KOPT-K1 (cell line): ENCODE measurements at regions not wholly inside any gene's neighbourhood (a gene's known extent, or its start where the extent isn't known, plus 50 kb on each side); places are given as distances from the start of the nearest gene placed in this dataset.
"Not testable (repeated sequence)": the region's sequence is repeated elsewhere in the genome, so short reads cannot be mapped to it uniquely, and the experiment has no call there.

ENCODE experiments used
- H3K27ac ChIP-seq: fragments of 200-600 bp; sonication (generic); 2 replicates; pipeline ENCODE4 v1.5.1; 2016; ENCODE audit warnings: antibody characterized with exemption, mild to moderate bottlenecking, low read depth, low read length; ENCODE audit not compliant: poor library complexity, severe bottlenecking
- H3K36me3 ChIP-seq: fragments of 200-600 bp; sonication (generic); 2 replicates; pipeline ENCODE4 v1.5.1; 2017; ENCODE audit warnings: antibody characterized with exemption, mild to moderate bottlenecking, low read length, moderate library complexity; ENCODE audit not compliant: insufficient read depth
- H3K9me3 ChIP-seq: fragments of 200-600 bp; sonication (generic); 2 replicates; pipeline ENCODE4 v1.5.1; 2017; ENCODE audit warnings: antibody characterized with exemption, low read length, mild to moderate bottlenecking; ENCODE audit not compliant: insufficient read depth, poor library complexity, severe bottlenecking

DNA sequence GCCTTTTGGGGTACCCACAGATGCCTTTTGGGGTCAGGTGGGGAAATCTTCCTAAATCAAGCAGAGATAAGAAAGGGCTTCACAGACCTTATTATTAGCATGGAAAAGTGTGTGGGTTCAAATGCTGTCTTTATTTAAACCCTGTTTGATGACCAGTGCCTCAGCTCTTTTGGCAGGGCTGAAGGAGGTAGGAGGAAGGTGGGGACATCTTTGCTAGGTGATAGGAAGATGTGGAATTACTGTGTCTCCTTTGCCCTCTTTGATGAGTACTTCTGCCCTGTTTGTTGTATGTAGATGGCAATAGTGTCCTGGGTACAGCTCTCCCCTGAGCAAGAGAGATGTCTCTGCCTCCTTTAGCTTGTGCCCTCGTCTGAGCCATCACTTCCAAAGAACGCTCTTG is 333.3 kb upstream of the ROPN1 start:
- Histone ChIP-seq H3K9me3 (no peaks in the 10 kb centered on the region), H3K36me3 (no peaks in the 10 kb centered on the region), H3K27ac (no peak overlapping the region)

DNA sequence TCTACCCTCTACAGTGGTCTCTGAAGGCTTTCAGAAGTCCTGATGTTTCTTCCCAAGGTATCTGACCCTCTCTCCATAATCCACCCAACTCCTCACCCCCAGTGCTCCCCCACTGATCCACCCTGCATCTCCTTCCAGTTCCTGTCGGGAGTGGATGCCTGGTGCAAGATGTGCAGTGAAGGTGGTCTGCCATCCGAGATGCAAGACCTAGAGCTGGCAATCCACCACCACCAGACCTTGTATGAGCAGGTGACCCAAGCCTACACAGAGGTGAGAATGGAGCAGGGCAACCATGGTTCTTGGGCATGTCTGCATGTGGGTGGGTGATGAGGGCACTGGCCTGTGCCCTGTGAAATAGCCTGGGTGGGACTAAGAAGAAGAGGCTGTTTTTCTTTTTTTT is 337.8 kb upstream of the ROPN1 start:
- no peak overlapping the region for H3K27ac ChIP-seq
- H3K9me3 ChIP-seq = no peaks in the 10 kb centered on the region
- no peaks in the 10 kb centered on the region for H3K36me3 ChIP-seq

DNA sequence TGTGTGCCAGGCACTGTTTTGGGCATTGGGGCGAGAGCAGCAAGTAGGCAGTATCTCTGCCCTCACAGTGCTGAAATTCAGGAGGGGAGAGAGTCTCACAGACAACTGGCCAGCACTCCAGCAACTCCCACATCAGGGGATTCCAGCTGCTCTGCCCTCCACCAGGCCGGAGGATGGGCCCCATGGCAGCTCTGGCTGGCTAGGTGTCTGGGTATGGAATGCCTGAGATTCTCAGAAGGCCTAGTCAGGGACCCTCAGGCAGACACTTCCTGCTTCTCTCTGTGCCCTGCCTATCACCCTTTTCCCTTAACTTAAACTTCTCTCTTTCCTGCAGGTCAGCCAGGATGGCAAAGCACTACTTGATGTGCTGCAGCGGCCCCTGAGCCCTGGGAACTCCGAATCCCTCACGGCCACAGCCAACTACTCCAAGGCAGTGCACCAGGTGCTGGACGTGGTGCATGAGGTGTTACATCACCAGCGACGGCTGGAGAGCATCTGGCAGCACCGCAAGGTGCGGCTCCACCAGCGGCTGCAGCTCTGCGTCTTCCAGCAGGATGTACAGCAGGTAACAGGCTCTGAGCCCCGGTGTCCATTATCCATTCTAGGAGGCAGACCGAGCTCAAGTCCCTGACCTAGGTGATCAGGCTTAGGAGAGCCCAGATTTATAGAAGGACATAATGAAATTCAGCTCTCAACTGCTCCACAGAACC is 342.2 kb upstream of the ROPN1 start:
- Histone ChIP-seq H3K27ac (no peak overlapping the region), H3K9me3 (no peaks in the 10 kb centered on the region), H3K36me3 (no peaks in the 10 kb centered on the region)

DNA sequence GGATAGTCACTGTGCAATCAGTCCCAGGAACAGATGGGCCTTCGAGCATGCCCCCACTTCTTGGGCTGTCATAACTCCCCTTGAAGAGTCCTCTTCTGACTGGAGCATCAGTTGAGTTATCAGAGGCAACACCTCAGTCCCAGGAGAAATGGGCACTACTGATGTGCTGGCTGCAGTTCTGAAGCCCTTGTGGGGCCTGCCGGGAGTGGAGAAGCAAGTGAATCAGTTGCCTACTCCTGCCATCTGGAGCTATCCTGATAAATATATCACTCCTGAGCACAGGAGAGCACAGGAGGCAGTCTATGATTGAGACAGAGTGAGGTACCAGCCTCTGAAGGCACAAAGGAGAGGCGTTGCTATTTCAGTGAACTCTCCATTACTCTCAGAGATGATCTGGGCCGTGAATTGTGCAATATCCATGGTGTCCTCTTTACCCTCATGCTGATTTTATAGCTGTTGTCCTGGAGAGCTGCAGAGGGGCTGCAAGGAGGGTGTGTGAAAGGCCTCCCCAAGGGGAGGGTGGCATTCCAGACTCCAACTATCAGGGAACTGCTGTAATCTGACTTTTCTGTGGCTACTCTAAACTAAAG is 344.2 kb upstream of the ROPN1 start:
- no peaks in the 10 kb centered on the region for H3K9me3 ChIP-seq

DNA sequence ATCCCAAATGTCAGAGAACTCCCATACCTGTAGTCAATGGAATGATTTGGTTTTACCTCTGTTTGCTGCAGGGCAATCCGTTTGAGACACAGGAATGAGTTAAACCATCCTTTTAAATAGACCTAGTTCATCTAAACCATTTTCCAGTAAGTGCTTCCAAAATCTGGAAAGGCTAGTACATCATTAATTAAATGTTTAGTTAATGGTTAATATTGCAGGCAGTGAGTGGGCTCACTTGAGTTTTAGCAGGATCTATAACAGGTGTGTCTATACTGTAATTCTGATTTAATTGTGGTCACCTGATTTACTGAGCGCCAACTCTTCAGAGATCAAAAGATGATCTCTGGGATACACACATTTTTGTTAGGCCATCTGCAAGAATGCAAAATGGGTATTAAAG is 353.9 kb upstream of the ROPN1 start:
- Histone ChIP-seq H3K27ac (no peak overlapping the region), H3K9me3 (no peaks in the 10 kb centered on the region)

More for the DNA sequence above, 344.2 kb upstream of the ROPN1 start:
- Histone ChIP-seq H3K36me3 (no peaks in the 10 kb centered on the region), H3K27ac (no peak overlapping the region)

DNA sequence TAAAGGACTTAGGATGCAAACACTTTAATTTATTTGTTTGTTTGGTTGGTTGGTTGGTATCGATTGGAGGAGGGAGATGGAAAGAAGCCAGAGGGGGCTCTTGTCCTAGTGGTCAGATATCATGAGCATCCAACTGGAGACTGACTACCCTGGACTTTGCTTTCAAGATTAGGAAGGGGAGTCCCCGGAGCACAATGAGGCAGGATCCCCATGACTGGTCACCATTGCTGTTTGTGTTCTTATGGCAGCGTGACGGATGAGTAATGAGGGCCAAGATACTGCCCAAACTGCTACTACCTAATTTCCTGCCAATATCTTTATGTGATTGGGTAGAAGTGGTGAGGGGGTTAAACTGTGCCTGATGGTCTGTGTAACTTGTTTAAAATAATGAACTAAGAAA is 354.6 kb upstream of the ROPN1 start:
- H3K36me3 ChIP-seq = no peaks in the 10 kb centered on the region
- no peak overlapping the region for H3K27ac ChIP-seq
- H3K9me3 ChIP-seq = no peaks in the 10 kb centered on the region

More for the DNA sequence above, 353.9 kb upstream of the ROPN1 start:
- no peaks in the 10 kb centered on the region for H3K36me3 ChIP-seq

DNA sequence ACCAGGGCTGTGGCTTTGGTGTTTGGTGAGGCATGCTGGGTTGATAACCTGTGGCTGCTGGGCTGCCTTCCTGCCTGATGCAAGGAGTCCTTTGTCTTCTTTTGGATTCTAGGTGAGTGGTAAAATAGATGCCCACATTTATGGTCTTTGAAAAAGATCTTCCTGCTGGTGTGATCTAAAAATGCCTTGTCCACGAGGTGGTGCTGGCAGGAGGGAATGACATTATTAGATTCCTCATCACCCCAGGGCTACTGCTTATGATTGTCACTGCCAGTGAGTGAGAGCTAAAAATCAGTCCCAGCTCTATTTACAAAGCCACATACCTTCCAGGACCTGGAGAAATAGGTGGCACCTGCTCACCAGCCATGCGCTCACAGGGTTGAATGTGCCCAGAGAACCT is 355.5 kb upstream of the ROPN1 start:
- H3K36me3 ChIP-seq = no peaks in the 10 kb centered on the region
- H3K27ac ChIP-seq = no peak overlapping the region
- no peaks in the 10 kb centered on the region for H3K9me3 ChIP-seq

DNA sequence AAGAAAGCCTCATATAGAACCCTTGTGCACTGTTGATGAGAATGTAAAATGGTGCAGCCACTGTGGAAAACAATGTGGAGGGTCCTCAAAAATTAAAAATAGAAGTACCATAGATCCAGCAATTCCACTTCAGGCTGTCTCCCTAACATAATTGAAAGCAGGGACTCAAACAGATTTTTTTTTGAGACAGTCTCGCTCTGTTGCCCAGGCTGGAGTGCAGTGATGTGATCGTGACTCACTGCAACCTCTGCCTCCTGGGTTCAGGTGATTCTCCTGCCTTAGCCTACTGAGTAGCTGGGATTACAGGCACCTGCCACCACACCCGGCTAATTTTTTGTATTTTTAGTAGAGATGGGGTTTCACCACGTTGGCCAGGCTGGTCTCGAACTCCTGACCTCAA is 356.6 kb upstream of the ROPN1 start:
- H3K9me3 ChIP-seq, H3K36me3 ChIP-seq, H3K27ac ChIP-seq: not testable (repeated sequence)

DNA sequence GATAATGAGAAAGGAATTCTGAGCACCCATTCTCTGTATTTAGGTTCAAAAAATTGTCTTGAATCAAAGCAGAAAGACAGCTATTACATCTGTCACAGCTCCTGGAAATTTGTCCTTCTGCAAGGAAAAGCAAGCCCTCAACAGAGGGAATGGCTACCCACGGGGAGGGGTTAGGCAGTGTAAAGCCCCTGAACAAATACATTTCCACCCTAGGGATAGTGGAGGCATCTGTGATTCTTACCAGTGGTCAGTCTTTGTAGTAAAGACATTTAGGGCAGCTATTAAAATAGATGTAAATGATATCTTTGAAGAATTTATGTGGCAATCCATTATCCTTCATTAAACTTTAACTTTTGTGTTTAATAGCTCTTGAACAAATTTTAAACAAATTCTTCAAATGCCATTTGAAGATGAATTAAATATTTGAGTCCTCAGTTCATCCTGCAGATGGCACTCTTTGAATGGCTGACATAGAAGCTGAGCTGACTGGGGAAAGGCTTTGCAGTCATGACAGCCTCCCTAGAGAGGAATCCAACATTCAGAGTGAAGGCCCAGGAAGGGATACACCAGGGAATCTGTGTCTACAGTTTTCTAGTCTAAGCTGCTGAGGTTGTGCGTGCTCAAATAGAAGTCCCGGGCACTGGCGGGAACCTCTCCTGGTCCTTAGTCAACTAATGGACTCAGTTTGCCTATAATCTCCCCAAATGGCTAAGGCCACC is 359.7 kb upstream of the ROPN1 start:
- H3K9me3 ChIP-seq = no peaks in the 10 kb centered on the region
- H3K27ac ChIP-seq = no peak overlapping the region
- no peaks in the 10 kb centered on the region for H3K36me3 ChIP-seq

DNA sequence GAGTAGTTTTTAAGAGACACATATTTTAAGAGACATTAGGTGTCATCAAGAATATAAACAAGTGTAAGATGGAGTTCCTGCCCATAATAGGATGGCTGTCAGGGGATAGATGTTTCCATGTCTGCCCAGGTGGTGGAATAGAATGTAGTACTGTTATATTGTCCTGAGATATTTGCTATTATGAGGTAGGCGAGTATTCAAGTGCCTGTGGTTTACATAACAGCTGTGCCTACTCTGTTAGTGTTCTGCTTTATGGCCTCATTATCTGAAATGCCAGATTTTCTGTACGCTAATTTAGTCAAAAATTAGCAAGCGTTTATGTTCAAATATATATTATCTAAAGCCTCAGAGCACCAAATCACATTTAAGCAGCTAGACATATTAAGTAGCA is 360.2 kb upstream of the ROPN1 start:
- no peaks in the 10 kb centered on the region for H3K36me3 ChIP-seq
- H3K27ac ChIP-seq = no peak overlapping the region
- H3K9me3 ChIP-seq = no peaks in the 10 kb centered on the region

DNA sequence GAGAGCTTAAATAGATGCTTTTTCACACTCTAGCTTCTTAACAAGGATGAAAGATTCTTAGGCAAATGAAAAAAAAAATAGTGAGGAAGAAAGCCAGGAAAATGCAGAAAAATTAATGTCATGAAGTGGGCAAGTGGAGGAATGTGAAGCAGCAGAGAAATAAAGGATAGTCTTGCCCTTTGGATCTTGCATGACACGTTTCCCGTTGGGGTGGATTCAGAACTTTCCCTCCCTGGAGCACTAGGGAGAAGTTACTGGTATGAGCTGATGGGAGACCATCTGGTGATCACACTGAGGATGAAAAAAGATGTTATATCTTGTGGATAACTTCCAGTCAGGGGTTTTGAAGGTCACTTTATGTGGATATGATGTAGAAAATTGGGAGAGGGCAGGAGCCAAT is 361.8 kb upstream of the ROPN1 start:
- no peaks in the 10 kb centered on the region for H3K36me3 ChIP-seq
- H3K27ac ChIP-seq = no peak overlapping the region
- H3K9me3 ChIP-seq = no peaks in the 10 kb centered on the region

DNA sequence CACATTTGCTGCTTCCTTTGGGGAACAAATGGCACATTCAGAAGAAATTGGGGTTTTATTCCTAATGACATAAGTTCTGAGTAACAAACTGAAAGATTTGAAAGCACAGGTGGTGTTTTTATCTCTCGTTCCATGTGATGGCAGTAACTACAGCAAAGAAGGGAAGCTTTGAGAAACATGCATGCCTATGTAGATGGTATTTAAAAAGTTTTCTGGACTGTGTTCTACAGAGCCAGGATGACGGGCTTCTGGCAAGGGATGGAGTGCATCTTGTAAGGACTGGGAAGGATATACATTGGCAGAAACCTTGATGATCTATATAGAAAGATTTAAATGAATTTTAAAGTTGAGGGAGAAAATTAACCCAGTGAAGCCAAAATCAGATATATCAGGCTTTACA is 362.2 kb upstream of the ROPN1 start:
- no peaks in the 10 kb centered on the region for H3K36me3 ChIP-seq
- no peaks in the 10 kb centered on the region for H3K9me3 ChIP-seq
- H3K27ac ChIP-seq = no peak overlapping the region

DNA sequence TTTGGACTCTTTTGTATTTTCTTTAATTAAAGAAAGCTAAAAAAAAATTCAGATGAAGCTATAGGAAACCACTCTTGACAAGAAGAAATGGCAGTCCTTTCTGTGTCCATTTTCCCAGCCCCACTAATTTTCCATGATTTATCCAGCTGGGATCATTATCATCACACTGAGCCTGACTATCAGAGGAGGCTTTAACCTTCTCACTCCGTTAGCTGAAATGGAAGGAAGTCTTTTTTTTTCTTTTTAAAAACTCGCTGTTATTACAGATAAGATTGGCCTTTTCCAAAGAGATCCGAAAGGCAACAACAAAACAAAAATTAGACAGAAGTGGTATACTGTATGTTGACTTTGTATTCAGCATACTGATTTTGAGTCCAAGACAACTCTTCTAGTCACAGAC is 366.2 kb upstream of the ROPN1 start:
- Histone ChIP-seq H3K27ac (no peak overlapping the region), H3K9me3 (no peaks in the 10 kb centered on the region), H3K36me3 (no peaks in the 10 kb centered on the region)

DNA sequence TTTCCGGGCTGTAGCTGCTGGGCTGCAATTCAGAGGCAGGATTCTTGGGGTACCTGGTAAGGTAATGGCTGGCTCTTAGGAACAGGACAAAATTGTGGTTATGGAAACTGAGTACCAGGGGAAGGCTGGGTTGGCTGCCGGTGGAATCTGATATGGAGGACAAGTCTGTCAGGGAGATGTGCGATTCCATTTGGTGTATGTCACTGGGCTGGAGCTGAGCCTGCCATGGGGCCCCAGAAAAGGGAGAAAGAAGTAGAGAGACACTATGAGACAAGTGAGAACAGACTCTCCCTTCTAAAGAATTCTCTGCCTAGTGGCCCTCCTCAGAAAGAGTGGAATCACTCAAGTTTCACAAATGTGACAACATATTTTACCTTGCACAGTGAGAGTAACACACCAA is 368.2 kb upstream of the ROPN1 start:
- H3K27ac ChIP-seq = no peak overlapping the region
- H3K36me3 ChIP-seq = no peaks in the 10 kb centered on the region
- H3K9me3 ChIP-seq = no peaks in the 10 kb centered on the region

DNA sequence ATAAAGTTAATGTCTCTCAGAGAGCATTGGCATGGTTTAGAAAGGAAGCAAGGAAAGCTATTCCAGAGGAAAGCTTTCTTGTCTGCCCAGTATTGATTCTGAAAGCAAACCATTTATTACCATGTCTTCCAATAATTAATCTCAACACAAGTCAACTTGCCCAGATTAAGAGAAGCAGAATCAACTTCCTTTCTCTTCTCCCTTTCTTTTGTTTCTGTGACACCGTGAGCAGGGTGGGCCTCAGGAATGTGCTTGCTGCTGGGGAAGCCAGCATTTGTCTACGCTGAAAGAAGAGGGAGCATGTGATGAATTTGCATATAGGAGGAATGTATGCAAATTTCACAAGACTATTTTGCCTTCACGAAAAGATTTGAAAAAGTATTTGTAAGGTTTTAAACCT is 368.6 kb upstream of the ROPN1 start:
- Histone ChIP-seq H3K36me3 (no peaks in the 10 kb centered on the region), H3K9me3 (no peaks in the 10 kb centered on the region), H3K27ac (no peak overlapping the region)

DNA sequence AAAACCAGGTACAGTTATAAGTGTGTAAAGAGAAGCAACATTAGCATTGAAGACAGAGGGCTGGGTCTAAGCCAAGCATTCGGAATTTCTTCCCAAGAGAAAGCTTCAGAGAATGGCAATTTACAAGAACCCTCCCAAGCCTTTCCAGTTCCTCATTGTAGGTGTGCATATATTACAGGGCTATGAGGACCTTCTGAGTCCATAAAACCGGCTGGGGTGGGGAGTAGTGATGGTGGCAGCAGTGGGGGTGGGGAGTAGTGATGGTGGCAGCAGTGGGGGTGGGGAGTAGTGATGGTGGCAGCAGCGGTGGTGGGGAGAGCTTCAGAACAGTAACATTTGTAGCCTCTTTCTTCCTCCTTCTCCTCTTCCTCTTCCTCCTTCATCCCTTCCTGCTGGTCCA is 368.7 kb upstream of the UMPS start:
- Histone ChIP-seq H3K36me3 (no peaks in the 10 kb centered on the region), H3K9me3 (no peaks in the 10 kb centered on the region), H3K27ac (no peak overlapping the region)
